HG03280 (cell line): ENCODE measurements at regions not wholly inside any gene's neighbourhood (a gene's known extent, or its start where the extent isn't known, plus 50 kb on each side); places are given as distances from the start of the nearest gene placed in this dataset.
A peak's percentile ranks its signal among the peaks of the same experiment; 100 is the strongest.

Source experiments
- ATAC-seq: cut with Tn5 transposase; IDR thresholded peaks from one replicate; pipeline ENCODE4 v1.9.1; 2021; ENCODE audit warnings: mild to moderate bottlenecking, moderate library complexity; ENCODE audit not compliant: unreplicated experiment

GRCh38 chr9:106400170-106400569, 462.8 kb upstream of the ZNF462 start:
- no peak for ATAC-seq

GRCh38 chr9:106400950-106401349, 462.0 kb upstream of the ZNF462 start:
- no peak for ATAC-seq

- ATAC-seq = no peak
Observed at GRCh38 chr9:106403081-106403480, 459.9 kb upstream of the ZNF462 start.

- ATAC-seq = no peak
Observed at GRCh38 chr9:106404137-106404536, 458.8 kb upstream of the ZNF462 start.

- no peak for ATAC-seq
Observed at GRCh38 chr9:106405871-106406435, 457.0 kb upstream of the ZNF462 start.

- ATAC-seq = no peak
Observed at GRCh38 chr9:106414042-106414441, 448.9 kb upstream of the ZNF462 start.

- ATAC-seq = no peak
Observed at GRCh38 chr9:106417685-106418084, 445.3 kb upstream of the ZNF462 start.

GRCh38 chr9:106419829-106420228, 443.1 kb upstream of the ZNF462 start:
- no peak for ATAC-seq

GRCh38 chr9:106420511-106420944, 442.4 kb upstream of the ZNF462 start:
- peak; percentile 56 for ATAC-seq

- no peak for ATAC-seq
Observed at GRCh38 chr9:106421772-106422171, 441.2 kb upstream of the ZNF462 start.

- ATAC-seq = no peak
Observed at GRCh38 chr9:106423575-106423974, 439.4 kb upstream of the ZNF462 start.

- no peak for ATAC-seq
Observed at GRCh38 chr9:106432631-106433030, 430.3 kb upstream of the ZNF462 start.

GRCh38 chr9:106438928-106439327, 424.0 kb upstream of the ZNF462 start:
- ATAC-seq = no peak

GRCh38 chr9:106441283-106441682, 421.7 kb upstream of the ZNF462 start:
- ATAC-seq = no peak

GRCh38 chr9:106443520-106443919, 419.4 kb upstream of the ZNF462 start:
- ATAC-seq = no peak

- ATAC-seq = no peak
Observed at GRCh38 chr9:106445107-106445506, 417.9 kb upstream of the ZNF462 start.

GRCh38 chr9:106449336-106449927, 413.5 kb upstream of the ZNF462 start:
- no peak for ATAC-seq

- ATAC-seq = no peak
Observed at GRCh38 chr9:106450549-106450948, 412.4 kb upstream of the ZNF462 start.

- no peak for ATAC-seq
Observed at GRCh38 chr9:106451223-106451622, 411.7 kb upstream of the ZNF462 start.

GRCh38 chr9:106456581-106456980, 406.4 kb upstream of the ZNF462 start:
- no peak for ATAC-seq

GRCh38 chr9:106467113-106467864, 395.7 kb upstream of the ZNF462 start:
- ATAC-seq = no peak

GRCh38 chr9:106467865-106468164, 395.2 kb upstream of the ZNF462 start:
- no peak for ATAC-seq
